ENCODE measurements at regions not wholly inside any gene's neighbourhood (a gene's known extent, or its start where the extent isn't known, plus 50 kb on each side); places are given as distances from the start of the nearest gene placed in this dataset.

DNA sequence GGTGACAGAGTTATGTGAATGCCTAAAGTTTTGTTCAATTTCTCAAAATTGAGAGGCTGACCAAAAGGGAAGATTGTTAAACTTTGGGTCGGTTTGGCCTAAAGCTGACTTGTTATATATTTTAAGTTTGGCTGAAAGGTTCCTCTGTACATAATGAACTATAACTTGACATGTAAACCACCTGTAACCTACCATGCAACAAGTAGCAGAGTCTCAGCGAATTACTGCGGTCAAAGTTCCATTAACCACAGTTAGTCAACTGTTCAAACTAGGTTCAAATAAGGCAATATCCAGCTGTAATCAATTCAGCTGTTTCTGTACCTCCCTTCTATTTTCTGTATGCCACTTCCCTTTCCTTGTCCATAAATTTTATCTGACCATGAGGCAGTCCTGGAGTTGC, 325.1 kb upstream of the NMUR2 start:
- FAIRE-seq, result no peak
- Histone ChIP-seq H2AFZ (ENCODE audit: low read length) (no peak overlapping the region), H3K27ac (ENCODE audit: extremely low read length, insufficient read depth, low read length) (no peak overlapping the region), H3K79me2 (ENCODE audit: insufficient read depth, low read length) (no peaks in the 10 kb centered on the region), H3K9ac (ENCODE audit: insufficient read depth, low read depth, low read length) (no peak overlapping the region), H3K4me2 (ENCODE audit: low read depth, low read length) (no peak overlapping the region), H3K36me3 (replicated peaks in 1 of 2; ENCODE audit: control insufficient read depth in 1 of 2, insufficient read depth in 2 of 2, low read length in 2 of 2) (no peaks in the 10 kb centered on the region), H3K4me3 (replicated peaks in 1 of 3; ENCODE audit: insufficient read depth in 1 of 3, low read depth in 2 of 3, low read length in 3 of 3) (no peak overlapping the region), H3K4me1 (ENCODE audit: insufficient read depth, low read length) (no peaks in the 10 kb centered on the region), H3K27me3 (ENCODE audit: control insufficient read depth in 1 of 2, insufficient read depth in 2 of 2, low read length in 2 of 2) (no peaks in the 10 kb centered on the region), H4K20me1 (ENCODE audit: insufficient read depth, low read length) (no peaks in the 10 kb centered on the region), H3K9me3 (ENCODE audit: low read length) (peaks cover 70% of the 10 kb centered on the region)
- ChIA-PET CTCF (ENCODE audit: low intra/inter-chr PET ratio, low total read pairs) (no interaction called here), POLR2A (no interaction called here)
- ATAC-seq, result no peak
- DNase-seq (ENCODE audit: low spot score), result no peak
- 19% methylated on average over 3 of the region's 3 CpGs for WGBS (ENCODE audit: low lambda C conversion rate)
- in situ Hi-C loops (cut with HindIII; ENCODE audit: extremely low pct_ligation_motif_present, low pct_unique_long_range_greater_than_20kb), result no loop called here
- BruUV-seq (replicated peaks), result no TSS peak
- intact Hi-C loops (cut with micrococcal nuclease; ENCODE audit: unreplicated experiment), result no loop called here
- TF ChIP-seq SPEN (CRISPR knock-in tag; IDR thresholded peaks at IDR 0.05; ENCODE audit: low read depth) (no peak), KAT2B (IDR thresholded peaks at IDR 0.05; ENCODE audit: borderline replicate concordance, low read depth, low read length) (no peak), ZFY (CRISPR knock-in tag; IDR thresholded peaks at IDR 0.05) (no peak), HOMEZ (CRISPR knock-in tag; IDR thresholded peaks at IDR 0.05; ENCODE audit: low read depth) (no peak), ZNF407 (CRISPR knock-in tag; IDR thresholded peaks at IDR 0.05; ENCODE audit: not compliant biosample characterization) (no peak), ZNF704 (CRISPR knock-in tag; IDR thresholded peaks at IDR 0.05; ENCODE audit: borderline replicate concordance) (no peak), HOXA3 (CRISPR knock-in tag; IDR thresholded peaks at IDR 0.05) (no peak), ARNTL (CRISPR knock-in tag; IDR thresholded peaks at IDR 0.05) (no peak), ZNF20 (CRISPR knock-in tag; IDR thresholded peaks at IDR 0.05) (no peak)
- TF ChIP-seq, protein P1, sequence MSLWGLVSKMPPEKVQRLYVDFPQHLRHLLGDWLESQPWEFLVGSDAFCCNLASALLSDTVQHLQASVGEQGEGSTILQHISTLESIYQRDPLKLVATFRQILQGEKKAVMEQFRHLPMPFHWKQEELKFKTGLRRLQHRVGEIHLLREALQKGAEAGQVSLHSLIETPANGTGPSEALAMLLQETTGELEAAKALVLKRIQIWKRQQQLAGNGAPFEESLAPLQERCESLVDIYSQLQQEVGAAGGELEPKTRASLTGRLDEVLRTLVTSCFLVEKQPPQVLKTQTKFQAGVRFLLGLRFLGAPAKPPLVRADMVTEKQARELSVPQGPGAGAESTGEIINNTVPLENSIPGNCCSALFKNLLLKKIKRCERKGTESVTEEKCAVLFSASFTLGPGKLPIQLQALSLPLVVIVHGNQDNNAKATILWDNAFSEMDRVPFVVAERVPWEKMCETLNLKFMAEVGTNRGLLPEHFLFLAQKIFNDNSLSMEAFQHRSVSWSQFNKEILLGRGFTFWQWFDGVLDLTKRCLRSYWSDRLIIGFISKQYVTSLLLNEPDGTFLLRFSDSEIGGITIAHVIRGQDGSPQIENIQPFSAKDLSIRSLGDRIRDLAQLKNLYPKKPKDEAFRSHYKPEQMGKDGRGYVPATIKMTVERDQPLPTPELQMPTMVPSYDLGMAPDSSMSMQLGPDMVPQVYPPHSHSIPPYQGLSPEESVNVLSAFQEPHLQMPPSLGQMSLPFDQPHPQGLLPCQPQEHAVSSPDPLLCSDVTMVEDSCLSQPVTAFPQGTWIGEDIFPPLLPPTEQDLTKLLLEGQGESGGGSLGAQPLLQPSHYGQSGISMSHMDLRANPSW (CRISPR knock-in tag; IDR thresholded peaks at IDR 0.05; ENCODE audit: borderline replicate concordance), result no peak
